GM18951 (cell line): ENCODE measurements at regions not wholly inside any gene's neighbourhood (a gene's known extent, or its start where the extent isn't known, plus 50 kb on each side); places are given as distances from the start of the nearest gene placed in this dataset.
"Not testable (repeated sequence)": the region's sequence is repeated elsewhere in the genome, so short reads cannot be mapped to it uniquely, and the experiment has no call there.

Experiments used
- POLR2A ChIP-seq: IDR thresholded peaks from 4 replicates; pipeline ENCODE4 v1.6.1; 2011; ENCODE audit warnings: mild to moderate bottlenecking; ENCODE audit not compliant: insufficient read length, insufficient read depth; ENCODE audit errors: extremely low read depth
- in situ Hi-C: fragments of 300-500 bp; cut with MboI; formaldehyde crosslinking; loops from one replicate; pipeline ENCODE4 v1.12.0; 2022; ENCODE audit warnings: low sequenced_read_pairs, mixed read lengths, inconsistent platforms; ENCODE audit not compliant: unreplicated experiment

- in situ Hi-C loops = loop anchor here (10.0 kb wide), 1 partner anchor 1722 kb away; no protein-coding TSS in a partner anchor
- no peak for TF ChIP-seq POLR2A
These were observed 101.6 kb upstream of the GOLGA6L6 start for GRCh38 chr15:20643024-20643770.

- in situ Hi-C loops = loop anchor here (10.0 kb wide), 1 partner anchor 1723 kb away; no protein-coding TSS in a partner anchor
These were observed 100.6 kb upstream of the GOLGA6L6 start for GRCh38 chr15:20642054-20642767.

GRCh38 chr15:20640427-20640826 lies 98.8 kb upstream of the GOLGA6L6 start:
- in situ Hi-C loops = loop anchor here (10.0 kb wide), 1 partner anchor 1724 kb away; no protein-coding TSS in a partner anchor

More at GRCh38 chr15:20642054-20642767, 100.6 kb upstream of the GOLGA6L6 start:
- TF ChIP-seq POLR2A = no peak

- in situ Hi-C loops = not testable (repeated sequence)
These were observed 97.6 kb upstream of the GOLGA6L6 start for GRCh38 chr15:20639224-20639623.

GRCh38 chr15:20637499-20637898 lies 95.9 kb upstream of the GOLGA6L6 start:
- in situ Hi-C loops = not testable (repeated sequence)

- in situ Hi-C loops = not testable (repeated sequence)
These were observed 87.9 kb upstream of the GOLGA6L6 start for GRCh38 chr15:20629526-20629925.

- in situ Hi-C loops = not testable (repeated sequence)
These were observed 86.9 kb upstream of the GOLGA6L6 start for GRCh38 chr15:20628538-20628937.

GRCh38 chr15:20625469-20625868 lies 83.9 kb upstream of the GOLGA6L6 start:
- in situ Hi-C loops = not testable (repeated sequence)

GRCh38 chr15:20624085-20624484 lies 82.5 kb upstream of the GOLGA6L6 start:
- in situ Hi-C loops = not testable (repeated sequence)

- in situ Hi-C loops = not testable (repeated sequence)
These were observed 80.5 kb upstream of the GOLGA6L6 start for GRCh38 chr15:20622117-20622516.

GRCh38 chr15:20614549-20614948 lies 72.9 kb upstream of the GOLGA6L6 start:
- in situ Hi-C loops = not testable (repeated sequence)

GRCh38 chr15:20612796-20613195 lies 71.2 kb upstream of the GOLGA6L6 start:
- in situ Hi-C loops = not testable (repeated sequence)

GRCh38 chr15:20612356-20612755 lies 70.8 kb upstream of the GOLGA6L6 start:
- in situ Hi-C loops = not testable (repeated sequence)

- in situ Hi-C loops = not testable (repeated sequence)
These were observed 70.2 kb upstream of the GOLGA6L6 start for GRCh38 chr15:20611667-20612290.

GRCh38 chr15:20608179-20608578 lies 66.6 kb upstream of the GOLGA6L6 start:
- in situ Hi-C loops = not testable (repeated sequence)

- in situ Hi-C loops = loop anchor here (25.0 kb wide), 1 partner anchor 1815 kb away; no protein-coding TSS in a partner anchor
These were observed 55.6 kb upstream of the GOLGA6L6 start for GRCh38 chr15:20597245-20597644.

- in situ Hi-C loops = loop anchor here (25.0 kb wide), 1 partner anchor 1818 kb away; no protein-coding TSS in a partner anchor
These were observed 52.6 kb upstream of the GOLGA6L6 start for GRCh38 chr15:20594219-20594618.

GRCh38 chr15:20591936-20592335 lies 50.3 kb upstream of the GOLGA6L6 start:
- in situ Hi-C loops = loop anchor here (25.0 kb wide), 1 partner anchor 1820 kb away; no protein-coding TSS in a partner anchor
